Right forelimb (tissue), 1 donor: ENCODE measurements at regions not wholly inside any gene's neighbourhood (a gene's known extent, or its start where the extent isn't known, plus 50 kb on each side); places are given as distances from the start of the nearest gene placed in this dataset.

ENCODE experiments used
- DNase-seq: peaks from one replicate; pipeline ENCODE4 v3.0.0-alpha.2; 2018

DNA sequence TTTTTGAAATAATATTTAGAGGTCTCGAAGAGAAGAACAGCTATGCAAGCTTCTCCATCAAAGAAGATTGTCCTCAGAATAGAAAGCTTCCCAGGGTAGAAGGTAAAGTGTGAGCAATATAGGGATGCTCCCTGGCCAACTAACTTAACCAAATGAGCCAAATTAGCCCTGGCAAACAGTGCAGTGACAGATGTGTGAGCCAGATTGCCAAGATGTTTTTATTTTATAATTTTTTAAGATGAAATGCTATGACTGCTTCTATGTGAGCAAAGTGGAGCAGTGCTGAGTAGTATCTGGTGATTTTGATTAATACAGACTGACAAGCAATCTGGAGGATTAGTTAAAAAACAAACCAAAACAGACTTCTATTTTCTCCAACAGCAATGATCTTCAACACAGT lies 202.1 kb downstream of the NOVA1 start:
- DNase-seq = no peak

DNA sequence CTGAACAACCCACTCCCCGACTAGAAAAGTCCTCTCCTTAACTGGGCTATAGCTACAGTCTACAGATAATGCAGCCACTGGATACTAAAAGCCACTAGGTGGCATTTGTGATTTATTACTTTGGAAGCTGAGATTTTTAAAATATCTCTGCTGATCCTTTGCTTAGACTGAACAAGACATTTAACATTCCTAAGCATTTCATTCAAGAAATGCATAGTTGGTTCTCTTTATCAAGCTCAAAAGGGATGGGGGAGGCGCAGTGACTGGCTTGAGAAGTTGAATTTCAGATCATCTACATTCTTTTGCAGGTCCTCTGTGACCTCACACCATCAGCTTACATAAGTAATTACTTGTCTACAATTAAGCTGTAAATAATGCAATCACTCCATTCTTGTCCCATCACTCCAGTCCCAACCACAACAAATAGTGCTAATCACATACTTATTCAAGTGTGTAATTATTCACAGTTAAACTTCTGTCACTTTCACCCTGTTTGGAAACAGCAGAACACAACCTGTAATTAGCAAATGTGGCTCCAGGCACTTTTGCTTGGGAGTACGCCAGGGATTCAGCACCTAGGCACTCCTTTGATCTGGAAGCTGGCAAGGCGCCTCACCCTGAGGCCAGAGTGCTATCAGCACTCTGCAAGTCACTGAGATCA lies 203.6 kb downstream of the NOVA1 start:
- DNase-seq = no peak

DNA sequence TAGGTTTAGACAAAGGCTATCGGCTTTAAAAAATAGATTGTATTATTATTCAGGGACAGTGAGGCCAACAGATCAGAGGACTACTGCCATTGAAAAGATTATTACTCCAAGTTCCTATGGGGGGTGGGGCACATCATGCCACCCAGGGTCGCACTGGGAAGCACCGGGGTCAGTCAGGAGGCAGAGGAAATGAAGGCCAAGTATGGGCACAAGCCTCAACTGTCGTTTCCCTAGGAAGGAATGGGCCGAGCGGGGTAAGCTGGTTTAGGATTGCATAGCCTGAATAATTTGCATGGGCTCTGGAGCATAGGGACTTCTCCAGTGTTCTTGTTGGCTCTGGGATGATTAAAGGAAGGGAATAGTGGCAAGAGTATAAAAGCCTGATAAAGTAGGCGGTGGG lies 205.3 kb downstream of the NOVA1 start:
- DNase-seq = no peak

DNA sequence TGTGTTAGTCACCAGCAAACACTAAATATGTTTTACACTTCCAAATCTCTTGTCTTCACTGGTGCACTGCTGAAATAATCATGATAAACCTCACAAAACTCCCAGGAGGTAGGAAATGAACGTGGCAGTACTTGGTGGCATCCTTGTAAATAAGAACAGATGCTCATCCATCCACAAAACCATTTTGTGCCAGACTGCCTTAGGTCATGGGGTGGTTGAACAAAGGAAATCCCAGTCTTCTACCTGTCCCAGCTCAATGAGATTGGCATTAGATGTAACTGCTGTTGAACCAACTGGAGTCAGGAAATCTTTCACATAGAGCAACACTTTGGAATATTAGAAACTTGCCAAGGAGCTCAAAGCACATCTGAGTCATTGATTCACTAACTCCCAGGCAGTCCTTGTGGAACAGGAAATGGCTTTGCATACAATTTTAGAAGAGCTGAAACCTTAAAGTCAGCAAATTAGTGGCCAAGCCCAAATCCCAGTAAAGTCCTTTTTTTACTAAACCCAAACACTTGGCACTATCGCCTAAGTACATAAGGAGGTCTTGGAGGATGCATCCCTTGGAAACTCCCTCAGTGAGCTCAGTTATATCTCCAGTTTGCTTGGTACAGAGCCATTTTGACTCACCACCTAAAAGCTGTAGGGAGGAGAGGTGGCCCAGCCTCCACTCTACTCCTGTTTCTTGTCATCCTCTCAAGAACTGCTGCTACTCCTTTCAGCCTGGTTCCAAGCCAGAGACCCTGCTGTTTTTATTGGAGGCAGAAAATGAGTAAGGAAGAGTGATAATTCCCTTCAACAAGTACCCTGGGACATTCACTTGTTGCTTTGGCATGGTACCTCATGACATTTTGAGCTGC lies 208.0 kb downstream of the NOVA1 start:
- no peak for DNase-seq

DNA sequence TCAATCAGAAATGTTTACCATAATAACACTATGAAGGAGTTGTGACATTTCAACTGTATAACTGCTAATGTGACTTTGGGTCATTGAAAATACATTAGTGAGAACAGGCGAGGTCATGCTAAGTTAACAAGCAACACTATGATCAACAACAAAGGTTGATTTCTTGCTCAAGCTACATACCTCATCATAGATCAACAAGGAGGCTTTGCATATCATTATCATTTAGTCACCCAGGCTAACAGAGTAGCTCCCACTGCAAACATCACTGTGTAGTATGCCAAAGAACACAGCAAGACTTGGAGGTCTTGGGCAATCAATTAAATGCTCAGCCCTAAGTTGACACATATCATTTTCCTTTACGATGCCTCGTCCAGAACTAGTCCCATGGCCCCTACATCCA lies 212.5 kb downstream of the NOVA1 start:
- no peak for DNase-seq

DNA sequence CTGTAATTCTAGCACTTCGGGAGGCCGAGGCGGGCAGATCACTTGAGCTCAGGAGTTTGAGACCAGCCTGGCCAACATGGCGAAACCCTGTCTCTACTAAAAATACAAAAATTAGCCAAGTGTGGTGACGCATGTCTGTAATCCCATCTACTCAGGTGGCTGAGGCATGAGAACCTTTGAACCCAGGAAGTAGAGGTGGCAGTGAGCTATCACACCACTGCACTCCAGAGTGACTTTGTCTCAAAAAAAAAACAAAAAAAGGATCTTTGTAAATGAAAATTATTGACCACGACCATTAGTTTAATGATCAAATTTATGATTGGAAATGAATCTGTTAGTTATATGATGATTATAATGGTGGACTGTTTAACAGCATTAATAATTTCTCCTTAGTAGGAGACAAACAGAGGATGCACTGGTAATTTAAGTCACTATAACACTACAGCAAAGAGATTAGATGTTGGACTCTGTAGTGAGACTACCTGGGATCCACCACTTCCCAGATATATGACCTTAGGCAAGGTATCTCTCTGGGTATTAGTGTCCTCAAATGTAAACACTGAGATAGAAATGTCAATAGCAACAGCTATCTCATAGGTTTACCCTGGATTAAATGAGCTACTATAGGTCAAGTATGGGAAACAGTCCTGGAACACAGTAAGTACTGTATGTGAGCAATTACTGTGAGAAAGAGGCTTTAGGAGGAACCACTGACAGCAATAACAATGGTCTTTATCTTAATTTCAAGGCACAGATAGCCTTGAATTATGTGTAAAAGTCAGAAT lies 214.7 kb downstream of the NOVA1 start:
- DNase-seq = no peak

DNA sequence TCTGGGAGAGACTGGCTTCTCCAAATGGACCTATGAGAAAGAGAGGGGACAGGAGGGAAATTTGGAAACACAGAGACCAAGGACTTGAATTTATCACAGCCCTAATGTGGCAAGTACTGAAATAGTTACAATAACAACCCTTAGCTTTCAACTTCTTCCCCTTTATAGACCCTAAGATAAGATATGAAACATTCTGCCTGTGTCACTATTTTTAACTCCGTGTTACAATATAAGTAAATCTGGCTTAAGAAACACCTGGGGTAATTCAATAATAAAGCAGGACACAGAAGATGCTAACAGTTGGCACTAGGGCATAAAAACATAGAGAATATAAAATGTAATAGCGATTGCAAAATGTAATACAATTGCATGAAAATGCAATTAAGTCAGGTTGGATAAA lies 216.4 kb downstream of the NOVA1 start:
- DNase-seq = no peak

DNA sequence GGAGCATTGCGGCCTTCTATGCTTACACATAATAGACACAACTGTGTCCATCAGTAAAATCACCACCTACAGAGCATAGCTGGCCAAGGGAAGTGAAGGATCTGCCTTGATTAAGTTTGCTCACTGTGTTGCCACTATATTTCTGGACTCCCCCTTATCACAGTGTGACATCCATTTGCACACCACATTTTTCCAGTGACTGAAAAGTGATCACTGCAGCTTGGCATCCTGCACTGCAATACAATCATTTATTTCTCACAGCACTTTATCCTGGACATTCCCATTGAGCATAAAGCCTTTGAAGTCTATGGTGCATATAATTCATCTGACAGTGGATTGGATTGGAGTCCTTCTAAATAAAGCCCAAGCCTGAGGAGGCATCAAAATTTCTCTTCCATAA lies 217.2 kb downstream of the NOVA1 start:
- DNase-seq = no peak

DNA sequence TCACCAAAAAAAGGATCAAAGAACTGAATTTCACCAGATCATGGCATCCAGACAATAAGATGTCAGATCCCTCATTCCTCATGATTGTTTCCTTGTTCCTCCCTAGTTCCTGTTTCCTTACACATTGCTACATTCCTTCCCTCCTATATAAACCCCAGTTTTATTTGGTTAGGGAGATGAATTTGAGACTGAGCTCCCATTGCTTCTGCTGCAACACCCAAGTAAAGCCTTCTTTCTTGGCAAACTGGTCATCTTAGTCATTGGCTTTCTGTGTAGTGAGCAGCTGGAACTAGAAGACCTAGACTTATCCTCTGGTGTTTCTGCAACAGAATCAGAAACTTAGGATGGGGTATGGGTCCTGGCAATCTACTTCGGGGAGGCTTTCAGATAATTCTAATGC lies 217.9 kb downstream of the NOVA1 start:
- DNase-seq = no peak

DNA sequence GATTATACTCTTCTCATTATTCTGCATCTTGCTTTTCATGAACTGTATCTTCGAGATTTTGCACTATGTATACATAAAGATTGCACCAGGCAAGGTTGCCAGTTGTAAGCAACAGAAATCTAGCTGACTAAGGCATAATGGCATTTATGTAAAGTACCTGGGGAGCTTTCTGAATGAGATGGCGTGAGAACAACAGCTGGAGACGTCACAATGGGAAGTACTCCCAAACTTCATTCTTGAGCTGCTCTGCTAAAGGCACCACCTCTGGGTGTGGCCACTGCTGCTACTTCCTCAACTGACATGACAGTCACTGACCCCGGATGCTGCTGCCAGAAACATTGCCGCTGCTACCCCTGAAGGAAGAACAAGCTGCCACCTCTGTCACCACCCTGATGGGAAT lies 220.7 kb downstream of the NOVA1 start:
- no peak for DNase-seq

DNA sequence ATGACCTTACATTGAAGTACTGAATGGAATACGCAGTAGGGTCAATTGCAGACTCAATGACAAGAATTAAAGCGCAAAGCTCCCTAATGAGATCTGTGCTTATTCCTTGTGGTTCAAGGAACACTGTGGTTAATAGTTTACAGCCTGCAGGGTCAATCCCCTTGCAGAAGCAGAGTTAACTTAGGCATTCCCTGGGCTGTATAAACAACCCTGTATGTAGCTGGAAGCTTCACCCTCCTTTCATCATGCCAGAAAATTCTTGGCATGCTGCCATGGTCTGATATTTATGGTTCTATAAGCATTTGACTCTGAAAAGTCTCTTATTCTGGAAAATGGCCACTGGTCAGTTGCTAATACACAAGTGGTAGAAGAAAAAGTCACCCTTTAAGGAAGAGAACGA lies 227.7 kb downstream of the NOVA1 start:
- DNase-seq = no peak

DNA sequence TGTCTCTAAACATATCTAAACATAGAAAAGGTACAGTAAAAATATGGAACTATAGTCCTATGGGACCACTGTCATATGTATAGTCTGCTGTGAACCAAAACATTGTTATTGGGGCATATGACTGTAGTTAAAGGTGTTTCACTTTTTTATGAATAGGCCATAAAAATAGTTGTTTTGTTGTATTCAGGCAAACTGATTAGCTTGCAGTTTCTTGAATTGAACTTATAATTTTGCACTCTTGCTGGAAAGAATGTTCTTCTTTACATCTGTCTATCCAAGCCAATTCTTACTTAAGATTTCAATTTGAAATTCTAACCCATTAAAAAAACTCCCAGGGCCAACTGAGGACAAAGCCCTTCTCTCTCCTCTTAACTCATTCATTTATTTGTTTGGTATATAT lies 234.1 kb downstream of the NOVA1 start:
- DNase-seq = no peak

DNA sequence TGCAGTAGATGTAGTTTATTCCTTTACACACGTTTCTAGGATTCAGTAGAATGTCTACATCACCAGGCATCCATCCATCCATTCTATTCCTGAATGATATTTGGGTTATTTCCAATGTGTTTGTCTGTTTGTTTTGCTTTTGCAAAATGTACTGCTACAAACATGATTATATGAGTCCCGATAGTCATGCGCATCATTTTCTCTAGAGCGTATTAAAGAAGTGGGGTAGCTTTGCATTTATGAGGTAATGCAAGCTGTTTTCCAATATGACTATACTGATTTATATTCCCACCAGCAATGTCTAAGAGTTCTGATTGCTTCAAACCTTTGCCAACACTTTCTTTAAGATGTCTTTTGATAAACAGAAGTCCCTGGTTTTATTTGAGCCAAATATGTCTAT lies 253.2 kb downstream of the NOVA1 start:
- DNase-seq = no peak

DNA sequence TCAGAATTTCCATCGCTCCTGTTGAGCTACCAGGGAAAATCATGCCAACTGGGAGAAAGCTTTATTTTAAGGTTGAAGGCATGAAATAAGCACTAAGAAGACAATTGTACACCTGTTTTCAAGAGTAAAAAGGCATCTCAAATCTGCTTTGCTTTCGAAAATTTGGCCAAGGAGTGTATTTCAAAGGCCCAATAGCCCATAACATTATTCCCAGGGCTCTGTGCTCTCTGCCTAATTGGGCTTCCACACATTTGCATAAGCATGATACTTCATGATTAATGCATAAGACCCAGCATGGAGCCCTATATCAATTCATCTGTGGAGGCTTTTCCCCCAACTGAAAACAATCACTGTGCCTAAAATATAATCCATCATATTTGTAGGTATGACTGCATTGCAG lies 258.5 kb downstream of the NOVA1 start:
- DNase-seq = no peak

DNA sequence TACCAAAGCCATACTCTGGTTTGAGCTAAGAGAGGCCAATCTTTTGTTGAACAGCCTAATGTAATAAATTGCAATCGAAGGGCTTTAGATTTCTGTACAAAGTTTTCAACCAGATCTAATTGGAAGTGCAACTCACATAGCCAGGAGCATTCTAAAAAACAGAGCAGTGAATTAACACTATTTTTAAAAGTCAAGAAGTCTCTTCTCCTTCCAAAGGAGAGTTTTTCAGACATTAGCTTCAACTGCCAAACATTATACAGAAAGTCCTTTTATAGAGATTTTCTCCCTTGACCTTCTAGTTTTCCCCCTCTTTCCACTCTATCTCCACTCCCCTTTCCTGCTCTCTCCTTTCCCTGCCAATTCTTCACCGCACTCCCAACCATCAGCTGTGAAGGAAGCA lies 259.6 kb downstream of the NOVA1 start:
- DNase-seq = no peak

DNA sequence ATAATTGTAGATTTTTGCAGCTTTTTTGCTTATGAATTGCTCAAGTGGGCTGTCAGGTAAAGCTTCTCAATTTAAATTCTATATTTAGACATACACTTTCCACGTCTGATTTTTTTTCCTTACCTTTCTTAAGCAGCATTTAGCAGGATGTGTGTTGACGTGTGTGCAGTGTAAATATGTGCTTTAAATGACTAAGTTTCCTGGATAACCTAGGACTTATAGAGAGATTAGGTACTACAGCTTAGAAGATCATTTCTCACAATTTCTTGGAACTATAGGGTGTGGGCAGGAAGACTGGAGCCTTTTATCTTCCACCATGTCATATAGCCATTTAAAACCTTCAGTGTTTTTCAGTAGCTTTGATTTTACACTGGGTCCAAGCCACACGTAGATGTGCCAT lies 263.5 kb downstream of the NOVA1 start:
- no peak for DNase-seq

DNA sequence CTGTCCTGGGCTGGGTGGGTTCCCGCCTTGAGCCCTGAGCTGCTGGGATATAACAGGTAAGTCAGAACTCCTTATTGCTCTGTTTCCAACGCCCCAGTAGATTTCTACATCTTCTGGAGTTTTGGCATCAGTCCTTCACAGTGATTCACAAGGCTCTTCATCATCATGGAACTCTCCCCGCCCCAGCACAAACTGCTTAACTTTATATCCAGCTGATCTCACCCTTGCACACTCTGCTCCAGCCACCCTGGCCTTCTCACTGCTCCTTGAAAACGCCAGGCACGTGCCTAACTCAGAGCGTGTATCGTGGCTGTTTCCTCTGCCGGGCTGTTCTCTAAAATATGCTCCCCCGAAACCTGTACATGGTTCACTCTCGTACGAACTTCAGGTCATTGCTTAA lies 264.9 kb downstream of the NOVA1 start:
- no peak for DNase-seq

DNA sequence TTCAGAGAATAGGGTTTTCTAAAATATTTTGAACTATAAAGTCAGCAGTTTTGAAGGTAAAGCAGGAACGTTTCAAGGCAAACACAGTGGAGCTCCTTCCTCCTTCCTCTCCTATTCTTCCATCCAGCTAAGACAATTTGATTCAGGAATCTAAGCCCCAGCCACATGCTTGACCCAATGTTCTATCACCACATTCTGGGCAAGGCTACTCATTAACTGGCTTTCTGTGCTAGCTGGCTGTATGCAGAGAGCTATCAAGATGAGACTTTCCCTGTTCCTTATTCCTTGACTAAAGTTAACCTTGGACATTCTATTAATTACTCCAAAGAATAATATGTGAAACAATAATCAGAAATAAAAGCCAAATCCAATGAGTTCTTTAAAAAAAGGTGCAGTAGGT lies 266.9 kb downstream of the NOVA1 start:
- no peak for DNase-seq

DNA sequence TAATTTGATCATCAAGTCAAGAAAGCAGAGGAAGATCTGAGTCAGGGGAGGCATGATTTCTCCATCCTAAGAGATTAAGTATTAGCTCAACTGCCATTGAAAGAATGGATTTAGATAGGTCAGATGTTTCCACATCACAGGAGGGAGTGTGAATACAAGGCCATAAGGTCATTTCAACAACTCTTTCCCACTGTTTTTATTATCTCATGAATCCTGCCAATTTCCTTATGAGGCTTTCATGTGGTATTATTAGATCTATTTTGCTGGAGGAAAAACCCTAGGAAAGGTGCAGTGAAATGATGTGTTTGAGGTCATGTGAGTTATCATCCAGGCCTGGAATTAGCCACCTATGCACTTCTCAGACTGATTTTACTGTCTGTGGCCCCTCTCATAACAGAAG lies 269.0 kb downstream of the NOVA1 start:
- no peak for DNase-seq

DNA sequence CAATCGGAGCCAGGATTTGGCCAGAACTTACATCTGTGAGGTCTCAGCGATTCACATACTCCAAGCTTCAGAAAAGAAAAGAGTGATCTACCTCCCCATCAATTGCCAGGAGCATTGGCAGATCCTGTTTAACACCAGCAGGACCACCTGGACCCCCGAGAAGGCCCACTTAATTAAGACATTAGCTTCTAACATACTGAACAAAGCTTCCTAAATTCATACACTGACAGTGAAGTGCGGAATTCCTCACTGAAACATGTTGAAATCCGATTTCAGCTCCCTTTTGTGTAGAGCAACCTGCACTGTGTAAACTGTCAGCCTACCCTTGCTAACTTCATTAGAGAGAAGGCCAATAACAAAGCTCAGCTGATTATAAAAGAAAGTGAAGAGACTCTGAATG lies 274.0 kb downstream of the NOVA1 start:
- DNase-seq = no peak

DNA sequence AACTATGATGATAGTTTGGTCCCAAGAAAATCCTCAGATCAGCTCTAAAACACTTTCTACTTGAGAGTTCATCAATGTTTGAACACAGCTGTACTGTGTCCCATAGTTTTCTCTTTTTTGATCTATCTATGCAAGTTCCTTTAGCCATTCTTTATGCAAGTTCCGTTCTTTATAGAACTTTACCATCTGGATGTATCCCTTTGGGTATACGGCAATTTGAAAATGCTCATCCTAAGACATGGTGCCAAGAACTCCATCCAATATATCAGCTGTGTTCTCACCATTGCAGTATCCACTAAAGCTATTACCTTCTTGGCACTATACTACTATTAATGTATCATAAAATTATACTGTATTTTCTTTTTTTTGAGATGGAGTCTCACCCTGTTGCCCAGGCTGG lies 276.9 kb downstream of the NOVA1 start:
- no peak for DNase-seq

DNA sequence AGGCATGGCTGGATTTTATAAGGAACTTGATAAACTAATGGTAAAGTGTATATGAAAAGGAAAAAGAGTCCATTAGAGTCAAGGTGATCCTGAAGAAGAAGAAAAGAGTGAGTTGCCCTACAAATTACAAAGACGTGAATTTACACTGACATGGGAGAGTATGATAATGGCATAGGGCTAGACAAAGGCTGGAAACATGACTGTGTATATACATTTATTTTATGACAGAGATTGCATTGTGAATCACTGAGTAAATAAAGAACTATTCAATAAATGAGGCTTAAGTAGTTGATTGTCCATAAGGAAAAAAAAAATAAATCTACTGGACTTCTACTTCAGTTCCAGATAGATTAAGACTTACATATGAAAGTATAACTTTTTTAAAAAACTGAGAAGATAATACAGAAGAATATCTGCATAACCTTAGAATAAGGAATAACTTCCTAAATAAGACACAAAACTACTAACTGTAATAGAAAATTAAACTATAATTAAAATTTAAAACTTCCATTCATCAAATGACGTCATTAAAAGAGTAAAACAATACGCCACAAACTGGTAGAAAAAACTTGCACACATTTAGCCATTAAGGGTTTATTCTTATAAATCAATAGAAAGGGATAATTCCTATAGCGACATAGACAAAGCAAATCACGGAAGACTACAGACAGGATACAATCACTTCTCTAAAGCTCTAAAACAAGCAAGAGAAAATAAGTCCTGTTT lies 278.5 kb downstream of the NOVA1 start:
- DNase-seq = no peak

DNA sequence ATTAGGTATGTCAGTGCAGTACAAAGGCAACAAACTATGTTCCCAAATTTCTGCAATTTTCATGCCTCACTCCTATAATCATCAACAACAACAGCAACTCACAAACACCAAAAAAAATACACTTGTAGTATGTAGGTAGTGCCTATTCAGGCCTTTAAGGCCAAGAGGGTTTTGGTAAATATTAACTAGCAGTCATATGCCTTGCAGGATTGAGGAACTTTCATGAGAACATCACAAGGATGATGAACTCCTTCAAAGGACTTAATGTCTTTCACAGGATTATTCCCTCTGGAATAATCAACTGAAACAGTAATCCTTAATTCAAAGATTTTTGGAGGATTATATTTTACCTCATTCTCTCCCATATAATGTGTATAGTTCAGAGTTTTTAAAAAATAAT lies 293.8 kb downstream of the NOVA1 start:
- no peak for DNase-seq
